HCT116 (cell line): ENCODE measurements at regions not wholly inside any gene's neighbourhood (a gene's known extent, or its start where the extent isn't known, plus 50 kb on each side); places are given as distances from the start of the nearest gene placed in this dataset.

Experiments used
- ATAC-seq: fragments of 200-7000 bp; cut with Tn5 transposase; 2 replicates; pipeline ENCODE4 v1.9.1; 2020; ENCODE audit warnings: mild to moderate bottlenecking, moderate library complexity
- BruUV-seq: library from RNA; stranded (reverse); fragments of 400-500 nt; replicated peaks from 2 replicates; lab custom pipeline; 2021; lab: Mats Ljungman, UMichigan
- CTCF ChIA-PET: fragments of 300-600 bp; sonication (Branson Sonifier 250); formaldehyde crosslinking; loops from one replicate; lab custom pipeline; 2021; ENCODE audit warnings: antibody characterized with exemption; lab: Charles Lee
- POLR2A ChIA-PET: fragments of 300-600, 350-600 bp; sonication (Branson Sonifier 250); formaldehyde crosslinking; loops from one replicate; lab custom pipeline; 2021; ENCODE audit warnings: antibody characterized with exemption; lab: Charles Lee
- RAD21 ChIA-PET, 2 experiments: fragments of 300-600 bp; sonication (Branson Sonifier 250); formaldehyde crosslinking; loops; one replicate each; lab custom pipeline; 2023; ENCODE audit warnings: low total read pairs in 2 of 2; ENCODE audit not compliant: uncharacterized antibody in 2 of 2, unreplicated experiment in 2 of 2, low non-redundant PET in 1 of 2; lab: Charles Lee
- DNase-seq: peaks from one replicate; pipeline ENCODE4 v3.0.0-alpha.2; 2010; ENCODE audit warnings: low read depth, low spot score
- H2AFZ ChIP-seq: fragments of 200-600 bp; shearing (Covaris generic), sonication (generic); 2 replicates; pipeline ENCODE4 v1.6.1; 2017; ENCODE audit warnings: low read depth, mixed run types, mixed read lengths, antibody characterized with exemption, low read length; ENCODE audit not compliant: poor library complexity, severe bottlenecking
- H3K27ac ChIP-seq: 2 replicates; pipeline ENCODE4 v1.5.1; 2012; ENCODE audit warnings: low read depth, low read length
- H3K27me3 ChIP-seq: fragments of 200-600 bp; sonication (generic); 2 replicates; pipeline ENCODE4 v1.6.1; 2016; ENCODE audit warnings: mixed run types, low read length, mixed read lengths; ENCODE audit not compliant: insufficient read depth
- H3K36me3 ChIP-seq, 2 experiments: fragments of 200-500 bp in 1 of 2; fragments of 200-600 bp in 1 of 2; sonication (Bioruptor generic) in 1 of 2; sonication (generic) in 1 of 2; 2 replicates each; pipeline versions ENCODE4 v1.5.1 to v1.6.1; 2014 to 2016; ENCODE audit warnings: low read length in 2 of 2, inconsistent platforms in 1 of 2, mixed read lengths in 1 of 2, mixed run types in 1 of 2; ENCODE audit not compliant: insufficient read depth in 2 of 2, control insufficient read depth in 1 of 2
- H3K4me1 ChIP-seq, 2 experiments: fragments of 200-600 bp in 1 of 2; sonication (generic) in 1 of 2; 2 replicates each; pipeline versions ENCODE4 v1.5.1 to v1.6.1; 2012 to 2017; ENCODE audit warnings: low read length in 2 of 2, inconsistent platforms in 1 of 2, mild to moderate bottlenecking in 1 of 2, mixed read lengths in 1 of 2, mixed run types in 1 of 2, moderate library complexity in 1 of 2; ENCODE audit not compliant: insufficient read depth in 2 of 2, control insufficient read depth in 1 of 2
- H3K4me2 ChIP-seq: fragments of 200-600 bp; sonication (generic); 2 replicates; pipeline ENCODE4 v1.6.1; 2017; ENCODE audit warnings: mixed run types, low read length, mixed read lengths
- H3K4me3 ChIP-seq, 2 experiments: fragments of 200-600 bp in 1 of 2; sonication (generic) in 1 of 2; replicated peaks in 1 of 2; 2 replicates each; pipeline ENCODE4 v1.5.1; 2011 to 2016; ENCODE audit warnings: low read length in 2 of 2, control low read depth in 1 of 2, low read depth in 1 of 2, mild to moderate bottlenecking in 1 of 2, mixed read lengths in 1 of 2, mixed run types in 1 of 2
- H3K79me2 ChIP-seq: fragments of 200-600 bp; sonication (generic); 2 replicates; pipeline ENCODE4 v1.6.1; 2017; ENCODE audit warnings: mild to moderate bottlenecking, mixed run types, low read length, moderate library complexity, mixed read lengths; ENCODE audit not compliant: insufficient read depth
- H3K9ac ChIP-seq: fragments of 200-600 bp; sonication (generic); 2 replicates; pipeline ENCODE4 v1.6.1; 2016; ENCODE audit warnings: low read length, mixed read lengths
- H3K9me2 ChIP-seq: fragments of 200-600 bp; sonication (generic), shearing (Covaris generic); 2 replicates; pipeline ENCODE4 v1.6.1; 2017; ENCODE audit warnings: mixed run types, mild to moderate bottlenecking, moderate library complexity; ENCODE audit not compliant: insufficient read depth
- H3K9me3 ChIP-seq, 2 experiments: fragments of 200-500 bp in 1 of 2; fragments of 200-600 bp in 1 of 2; sonication (Bioruptor generic) in 1 of 2; sonication (generic) in 1 of 2; 2 replicates each; pipeline ENCODE4 v1.6.1; 2014 to 2017; ENCODE audit warnings: low read length in 2 of 2, mixed read lengths in 2 of 2, inconsistent platforms in 1 of 2, low read depth in 1 of 2, mild to moderate bottlenecking in 1 of 2, mixed run types in 1 of 2, moderate library complexity in 1 of 2; ENCODE audit not compliant: control insufficient read depth in 1 of 2, insufficient read depth in 1 of 2
- H4K20me1 ChIP-seq: fragments of 200-600 bp; sonication (generic), shearing (Covaris generic); 2 replicates; pipeline ENCODE4 v1.6.1; 2017; ENCODE audit warnings: mixed run types, mild to moderate bottlenecking, moderate library complexity; ENCODE audit not compliant: insufficient read depth
- CBX3 ChIP-seq: IDR thresholded peaks from 2 replicates; pipeline ENCODE4 v1.6.1; 2012; ENCODE audit warnings: low read depth
- CEBPB ChIP-seq: IDR thresholded peaks from 2 replicates; pipeline ENCODE4 v1.6.1; 2012; ENCODE audit warnings: low read depth
- CTCF ChIP-seq, 3 experiments: fragments of 200-600 bp in 1 of 3; sonication (generic) in 1 of 3; IDR thresholded peaks in 2 of 3; conservative IDR thresholded peaks in 1 of 3; 2 replicates each; pipeline ENCODE4 v1.5.1; 2012 to 2017; ENCODE audit warnings: low read depth in 2 of 3, low read length in 2 of 3, antibody characterized with exemption in 1 of 3, borderline replicate concordance in 1 of 3, control low read depth in 1 of 3, mild to moderate bottlenecking in 1 of 3, mixed read lengths in 1 of 3, mixed run types in 1 of 3, moderate library complexity in 1 of 3; ENCODE audit not compliant: insufficient read depth in 1 of 3
- EGR1 ChIP-seq: IDR thresholded peaks from 2 replicates; pipeline ENCODE4 v1.6.1; 2012; ENCODE audit warnings: low read depth
- ELF1 ChIP-seq: IDR thresholded peaks from 2 replicates; pipeline ENCODE4 v1.6.1; 2012; ENCODE audit warnings: low read depth, borderline replicate concordance
- EZH2 ChIP-seq: fragments of 200-600 bp; sonication (generic); IDR thresholded peaks from 2 replicates; pipeline ENCODE4 v1.6.1; 2017; ENCODE audit warnings: antibody characterized with exemption, mixed run types
- FOSL1 ChIP-seq: IDR thresholded peaks from 2 replicates; pipeline ENCODE4 v1.6.1; 2012; ENCODE audit warnings: low read depth
- JUND ChIP-seq: IDR thresholded peaks from 2 replicates; pipeline ENCODE4 v1.6.1; 2012
- POLR2A ChIP-seq: IDR thresholded peaks from 2 replicates; pipeline ENCODE4 v1.7.0; 2011; ENCODE audit warnings: borderline replicate concordance; ENCODE audit not compliant: insufficient read depth, insufficient read length; ENCODE audit errors: extremely low read depth
- POLR2AphosphoS5 ChIP-seq: IDR thresholded peaks from 2 replicates; pipeline ENCODE4 v1.6.1; 2011; ENCODE audit warnings: mild to moderate bottlenecking, low read depth, low read length, moderate library complexity
- RAD21 ChIP-seq: IDR thresholded peaks from 2 replicates; pipeline ENCODE4 v1.6.1; 2012; ENCODE audit warnings: low read depth, mild to moderate bottlenecking
- REST ChIP-seq: IDR thresholded peaks from 2 replicates; pipeline ENCODE4 v1.6.1; 2012; ENCODE audit warnings: low read depth
- SIN3A ChIP-seq: IDR thresholded peaks from 2 replicates; pipeline ENCODE4 v1.6.1; 2012; ENCODE audit warnings: low read depth
- SP1 ChIP-seq: IDR thresholded peaks from 2 replicates; pipeline ENCODE4 v1.6.1; 2012; ENCODE audit warnings: low read depth
- SRF ChIP-seq: IDR thresholded peaks from 2 replicates; pipeline ENCODE4 v1.6.1; 2012; ENCODE audit warnings: low read depth
- YY1 ChIP-seq: IDR thresholded peaks from 2 replicates; pipeline ENCODE4 v1.6.1; 2011; ENCODE audit warnings: low read length, low read depth, moderate library complexity, mild to moderate bottlenecking; ENCODE audit not compliant: insufficient replicate concordance; ENCODE audit errors: extremely low read depth
- ZFX ChIP-seq: fragments of 450-650 bp; IDR thresholded peaks from 2 replicates; pipeline ENCODE4 v1.6.1; 2017
- ZNF274 ChIP-seq: fragments of 200-500 bp; sonication (Bioruptor generic); IDR thresholded peaks from 2 replicates; pipeline ENCODE4 v1.6.1; 2014; ENCODE audit warnings: mild to moderate bottlenecking, low read depth, low read length, inconsistent platforms
- intact Hi-C: fragments of 100-400 bp; cut with micrococcal nuclease; formaldehyde crosslinking; loops from 2 replicates; pipeline ENCODE4 v1.10.0; 2022

GRCh38 chr15:69951898-69952555 lies 145.7 kb downstream of the TLE3 start:
- Histone ChIP-seq H3K27ac (no peak overlapping the region), H3K27me3 (no peaks in the 10 kb centered on the region), H3K9me3 (no peaks in the 10 kb centered on the region), H2AFZ (no peak overlapping the region), H3K79me2 (no peaks in the 10 kb centered on the region), H4K20me1 (no peaks in the 10 kb centered on the region), H3K4me3 (no peak overlapping the region), H3K9ac (no peak overlapping the region), H3K9me2 (no peaks in the 10 kb centered on the region), H3K4me2 (no peak overlapping the region), H3K36me3 (no peaks in the 10 kb centered on the region), H3K4me1 (no peaks in the 10 kb centered on the region)
- no peak for TF ChIP-seq SIN3A
- TF ChIP-seq JUND: no peak
- no peak for TF ChIP-seq POLR2AphosphoS5
- TF ChIP-seq POLR2A: no peak
- no peak for TF ChIP-seq EZH2
- no peak for TF ChIP-seq CEBPB
- TF ChIP-seq ZFX: no peak
- TF ChIP-seq SP1: no peak
- TF ChIP-seq SRF: no peak
- no peak for TF ChIP-seq YY1
- TF ChIP-seq CTCF (IDR thresholded peaks at IDR 0.05 in 2 of 3, conservative IDR thresholded peaks at IDR 0.05 in 1 of 3; ENCODE audit: borderline replicate concordance in 1 of 3, insufficient read depth in 1 of 3, low read depth in 2 of 3, low read length in 2 of 3): no peak
- TF ChIP-seq FOSL1: no peak
- no peak for TF ChIP-seq RAD21
- no peak for TF ChIP-seq ZNF274
- TF ChIP-seq REST: no peak
- TF ChIP-seq ELF1: no peak
- TF ChIP-seq EGR1: no peak
- no peak for TF ChIP-seq CBX3
- DNase-seq (no peak), ATAC-seq (no peak)
- ChIA-PET RAD21 (no interaction called here), CTCF (no interaction called here), POLR2A (no interaction called here)
- intact Hi-C loops: no loop called here
- BruUV-seq: no TSS peak
